ENCODE measurements at regions not wholly inside any gene's neighbourhood (a gene's known extent, or its start where the extent isn't known, plus 50 kb on each side); places are given as distances from the start of the nearest gene placed in this dataset.

DNA sequence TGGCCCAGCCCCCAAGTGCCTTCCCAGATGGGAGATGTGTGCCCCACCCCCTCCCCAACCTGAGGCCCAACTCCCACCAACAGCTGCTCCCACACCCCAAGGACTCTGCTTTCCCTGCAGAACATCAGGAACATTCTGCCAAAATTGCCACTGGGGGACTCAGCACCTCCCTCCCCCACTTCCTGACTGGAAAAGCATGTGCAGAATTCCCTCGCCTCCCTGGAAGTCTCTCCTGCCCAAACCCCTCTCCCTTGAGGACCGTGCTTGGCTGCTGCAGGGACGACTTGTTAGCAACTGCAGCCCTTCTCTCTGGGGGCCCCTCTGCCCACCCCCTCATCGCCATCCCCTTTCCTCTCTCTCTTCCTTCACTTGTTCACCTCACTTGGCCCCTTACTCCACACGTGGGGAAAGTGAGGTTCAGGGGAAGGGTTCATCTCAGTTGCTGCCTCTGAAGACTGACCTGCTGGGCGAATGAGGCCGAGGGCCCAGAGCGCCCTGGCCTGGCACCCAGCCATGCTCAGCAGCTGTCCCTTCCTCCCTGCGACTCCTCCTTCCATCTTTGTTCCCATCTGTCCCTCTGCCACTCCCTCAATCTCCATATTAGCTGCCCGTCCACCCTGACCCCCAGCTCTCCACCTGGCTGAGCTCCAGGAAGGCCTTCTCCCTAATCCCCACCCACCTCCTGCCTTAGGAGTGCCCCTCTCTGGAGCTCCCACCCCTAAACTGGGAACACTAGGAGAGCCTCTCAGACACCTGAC lies 105.1 kb downstream of the CHST1 start:
- WGBS, 2 donors (ENCODE audit: low coverage in 1 of 2): 22 to 41% methylated on average over 5 to 7 of the region's 10 CpGs
- H3K27ac ChIP-seq: no peak overlapping the region
- no peak overlapping the region for H3K4me3 ChIP-seq
- peaks cover 0 to 14% (median 6%) of the 10 kb centered on the region in 3 donors for H3K4me1 ChIP-seq
- peaks cover 20% of the 10 kb centered on the region for H3K27me3 ChIP-seq
- ATAC-seq: no peak
- no peaks in the 10 kb centered on the region for H3K36me3 ChIP-seq
- TF ChIP-seq EP300 (IDR thresholded peaks at IDR 0.05) (no peak), POLR2A (IDR thresholded peaks at IDR 0.05) (no peak)
- H3K9me3 ChIP-seq: peaks cover 0 to 8% (median 0%) of the 10 kb centered on the region in 3 donors

DNA sequence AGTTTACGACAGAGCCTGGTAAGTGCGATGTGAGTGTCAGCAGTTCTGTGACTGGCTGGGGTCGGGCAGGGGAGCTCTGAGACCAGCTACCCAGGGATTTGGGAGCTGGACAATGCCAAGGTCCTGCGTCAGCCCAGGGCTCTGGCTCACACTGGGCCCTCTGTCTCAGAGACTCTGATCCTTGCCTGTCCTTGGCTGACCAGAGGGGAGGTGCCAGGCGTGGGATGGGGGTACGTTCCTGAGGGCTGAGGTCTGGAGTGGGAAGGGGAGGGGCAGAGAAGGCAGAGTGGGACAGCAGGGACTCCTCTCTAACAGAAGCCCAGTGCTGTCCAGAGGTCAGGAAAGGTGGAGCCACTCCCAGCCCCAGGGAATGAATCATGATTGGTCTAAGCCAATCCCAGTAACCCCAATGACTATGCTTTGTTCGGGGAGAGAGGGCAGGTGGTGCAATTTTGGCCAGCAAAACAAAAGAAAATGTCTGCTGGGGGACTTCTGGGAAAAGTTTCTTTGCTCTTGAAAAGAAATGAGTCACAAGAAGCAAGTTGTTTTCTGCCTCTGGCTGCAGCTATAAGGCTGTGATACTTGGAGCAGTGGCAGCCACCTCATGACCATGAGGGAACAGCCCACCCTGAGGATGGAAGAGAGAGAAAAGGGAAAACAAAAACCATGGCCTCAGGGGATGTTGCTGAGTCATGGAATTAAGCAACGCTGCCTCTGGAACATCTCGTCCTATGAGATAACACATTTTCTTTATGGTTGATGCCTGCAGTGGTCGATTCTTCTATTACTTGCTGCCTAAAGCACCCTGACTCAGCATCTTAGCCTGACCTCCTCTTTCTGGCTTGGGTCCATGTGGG lies 108.3 kb downstream of the CHST1 start:
- H3K9me3 ChIP-seq: peaks cover 0 to 8% (median 0%) of the 10 kb centered on the region in 3 donors
- peak; percentile 58 for ATAC-seq
- H3K36me3 ChIP-seq: no peaks in the 10 kb centered on the region
- H3K4me1 ChIP-seq: peaks cover 0 to 30% (median 6%) of the 10 kb centered on the region in 3 donors
- H3K27me3 ChIP-seq: peaks cover 6% of the 10 kb centered on the region
- 47 to 77% methylated on average over 3 to 5 of the region's 10 CpGs for WGBS, 2 donors (ENCODE audit: low coverage in 1 of 2)
- H3K27ac ChIP-seq: no peak overlapping the region
- no peak for TF ChIP-seq EP300 (IDR thresholded peaks at IDR 0.05)
- TF ChIP-seq POLR2A (IDR thresholded peaks at IDR 0.05): no peak
- TF ChIP-seq POLR2AphosphoS5 (IDR thresholded peaks at IDR 0.05): no peak
- TF ChIP-seq, protein P1, sequence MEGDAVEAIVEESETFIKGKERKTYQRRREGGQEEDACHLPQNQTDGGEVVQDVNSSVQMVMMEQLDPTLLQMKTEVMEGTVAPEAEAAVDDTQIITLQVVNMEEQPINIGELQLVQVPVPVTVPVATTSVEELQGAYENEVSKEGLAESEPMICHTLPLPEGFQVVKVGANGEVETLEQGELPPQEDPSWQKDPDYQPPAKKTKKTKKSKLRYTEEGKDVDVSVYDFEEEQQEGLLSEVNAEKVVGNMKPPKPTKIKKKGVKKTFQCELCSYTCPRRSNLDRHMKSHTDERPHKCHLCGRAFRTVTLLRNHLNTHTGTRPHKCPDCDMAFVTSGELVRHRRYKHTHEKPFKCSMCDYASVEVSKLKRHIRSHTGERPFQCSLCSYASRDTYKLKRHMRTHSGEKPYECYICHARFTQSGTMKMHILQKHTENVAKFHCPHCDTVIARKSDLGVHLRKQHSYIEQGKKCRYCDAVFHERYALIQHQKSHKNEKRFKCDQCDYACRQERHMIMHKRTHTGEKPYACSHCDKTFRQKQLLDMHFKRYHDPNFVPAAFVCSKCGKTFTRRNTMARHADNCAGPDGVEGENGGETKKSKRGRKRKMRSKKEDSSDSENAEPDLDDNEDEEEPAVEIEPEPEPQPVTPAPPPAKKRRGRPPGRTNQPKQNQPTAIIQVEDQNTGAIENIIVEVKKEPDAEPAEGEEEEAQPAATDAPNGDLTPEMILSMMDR (IDR thresholded peaks at IDR 0.05): no peak
- H3K4me3 ChIP-seq: no peak overlapping the region

DNA sequence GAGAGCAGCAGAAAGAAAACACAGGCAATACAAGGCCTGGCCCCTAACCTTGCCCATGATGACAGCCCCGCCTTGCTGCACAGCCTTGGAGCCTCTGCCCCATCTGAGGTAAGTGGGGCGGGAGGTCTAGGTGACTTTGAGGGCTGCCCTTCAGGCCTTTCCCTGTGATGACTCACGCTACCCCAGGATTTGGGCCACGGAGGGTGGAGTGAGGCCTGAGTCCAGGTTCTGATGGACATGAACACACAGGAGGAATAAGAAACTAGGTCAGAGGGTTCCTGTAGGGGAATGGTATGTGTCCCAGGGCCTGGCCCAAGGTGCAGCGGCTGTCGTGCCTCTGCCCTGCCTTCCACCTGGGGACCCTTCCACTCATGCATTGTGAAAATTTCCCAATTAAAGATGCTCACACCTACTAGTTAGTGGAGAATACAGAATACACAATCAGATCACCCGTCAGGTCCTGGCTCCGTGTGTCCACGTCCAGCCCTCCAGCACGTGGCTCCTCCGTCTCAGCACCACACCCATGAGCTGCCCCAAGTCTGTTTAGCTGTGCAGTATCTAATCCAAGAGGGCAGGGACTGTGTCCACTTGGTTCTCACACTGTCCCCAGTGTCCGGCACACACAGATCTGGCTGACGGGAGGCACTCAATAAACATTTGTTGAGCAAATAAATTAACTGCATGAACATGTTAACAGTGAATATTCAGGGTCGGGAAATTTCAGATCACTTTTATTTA lies 111.0 kb downstream of the CHST1 start:
- Histone ChIP-seq H3K27me3 (no peaks in the 10 kb centered on the region), H3K4me1 (peaks cover 0 to 19% (median 0%) of the 10 kb centered on the region in 3 donors), H3K4me3 (no peak overlapping the region), H3K27ac (peak overlapping the region in 1 of 4 donors; percentile 9), H3K9me3 (peaks cover 0 to 8% (median 0%) of the 10 kb centered on the region in 3 donors), H3K36me3 (no peaks in the 10 kb centered on the region)
- TF ChIP-seq, protein P1 (IDR thresholded peaks at IDR 0.05): no peak
- WGBS, 2 donors (ENCODE audit: low coverage in 1 of 2): 31 to 38% methylated on average over 7 to 8 of the region's 14 CpGs
- peak; percentile 62 for ATAC-seq

DNA sequence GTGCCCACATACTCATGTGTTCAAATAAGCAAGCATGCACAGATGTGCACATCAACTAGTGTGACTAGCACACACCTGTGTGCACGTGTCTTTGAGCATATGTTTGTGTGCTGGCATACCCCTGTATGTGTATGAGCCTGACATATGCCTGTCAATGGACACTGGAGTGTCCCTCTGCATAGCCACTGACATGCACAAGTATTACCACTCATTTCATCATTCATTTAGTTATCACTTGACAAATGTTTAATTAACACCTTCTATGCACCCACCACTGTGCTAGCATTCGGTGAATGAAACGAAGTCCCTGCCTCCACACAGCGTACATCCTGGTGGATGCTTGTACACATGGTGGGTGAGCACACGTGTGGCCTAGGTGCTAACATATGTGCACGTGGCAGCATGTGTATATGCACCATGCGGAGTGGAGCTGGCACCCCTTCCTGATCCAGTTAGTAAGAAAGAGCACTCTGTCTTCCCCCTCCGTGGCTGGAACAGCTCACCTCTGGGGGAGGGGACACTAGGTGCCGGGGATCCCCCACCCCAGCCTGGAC lies 112.0 kb downstream of the CHST1 start:
- 75 to 85% methylated on average over 5 of the region's 9 CpGs for WGBS, 2 donors (ENCODE audit: low coverage in 1 of 2)
- Histone ChIP-seq H3K9me3 (peaks cover 0 to 8% (median 0%) of the 10 kb centered on the region in 3 donors), H3K27me3 (no peaks in the 10 kb centered on the region), H3K4me3 (no peak overlapping the region), H3K36me3 (no peaks in the 10 kb centered on the region), H3K27ac (no peak overlapping the region), H3K4me1 (peaks cover 0 to 19% (median 0%) of the 10 kb centered on the region in 3 donors)
- ATAC-seq: no peak
- TF ChIP-seq POLR2A (IDR thresholded peaks at IDR 0.05) (no peak), POLR2AphosphoS5 (IDR thresholded peaks at IDR 0.05) (no peak), EP300 (IDR thresholded peaks at IDR 0.05) (no peak)
- TF ChIP-seq, protein P1 (IDR thresholded peaks at IDR 0.05): no peak

Data from gastroesophageal sphincter (tissue), 4 donors.